Parathyroid adenoma (tissue), 2 donors: ENCODE measurements at regions not wholly inside any gene's neighbourhood (a gene's known extent, or its start where the extent isn't known, plus 50 kb on each side); places are given as distances from the start of the nearest gene placed in this dataset.
"Not testable (repeated sequence)": the region's sequence is repeated elsewhere in the genome, so short reads cannot be mapped to it uniquely, and the experiment has no call there.

Source experiments
- H2AFZ ChIP-seq: fragments of 300-600 bp; sonication (generic); one replicate; pipeline ENCODE4 v1.7.0; 2017; ENCODE audit warnings: antibody characterized with exemption, mild to moderate bottlenecking
- H3K27ac ChIP-seq: fragments of 300-600 bp; sonication (generic); one replicate; pipeline ENCODE4 v1.7.0; 2017
- H3K27me3 ChIP-seq: fragments of 300-600 bp; sonication (generic); one replicate; pipeline ENCODE4 v1.7.0; 2017; ENCODE audit warnings: low read length; ENCODE audit not compliant: control insufficient read depth, insufficient read depth
- H3K36me3 ChIP-seq: fragments of 300-600 bp; sonication (generic); one replicate; pipeline ENCODE4 v1.7.0; 2017; ENCODE audit warnings: low read length; ENCODE audit not compliant: control insufficient read depth, insufficient read depth
- H3K4me1 ChIP-seq: fragments of 300-600 bp; sonication (generic); one replicate; pipeline ENCODE4 v1.7.0; 2017; ENCODE audit warnings: control low read depth
- H3K4me2 ChIP-seq: fragments of 300-600 bp; sonication (generic); one replicate; pipeline ENCODE4 v1.7.0; 2017; ENCODE audit warnings: low read length
- H3K4me3 ChIP-seq: fragments of 300-600 bp; sonication (generic); one replicate; pipeline ENCODE4 v1.7.0; 2017; ENCODE audit warnings: low read depth, low read length
- H3K79me2 ChIP-seq: fragments of 300-600 bp; sonication (generic); one replicate; pipeline ENCODE4 v1.7.0; 2017; ENCODE audit warnings: control low read depth
- H3K9ac ChIP-seq: fragments of 300-600 bp; sonication (generic); one replicate; pipeline ENCODE4 v1.7.0; 2017; ENCODE audit warnings: mild to moderate bottlenecking
- H3K9me3 ChIP-seq: fragments of 300-600 bp; sonication (generic); one replicate; pipeline ENCODE4 v1.7.0; 2017; ENCODE audit warnings: low read length; ENCODE audit not compliant: control insufficient read depth
- TF ChIP-seq, protein P1 (sequence below): fragments of 300-600 bp; sonication (generic); IDR thresholded peaks from one replicate; pipeline ENCODE4 v1.7.0; 2017; ENCODE audit warnings: antibody characterized with exemption, mild to moderate bottlenecking
- donor health status: primary hyperparathyroidism.

DNA sequence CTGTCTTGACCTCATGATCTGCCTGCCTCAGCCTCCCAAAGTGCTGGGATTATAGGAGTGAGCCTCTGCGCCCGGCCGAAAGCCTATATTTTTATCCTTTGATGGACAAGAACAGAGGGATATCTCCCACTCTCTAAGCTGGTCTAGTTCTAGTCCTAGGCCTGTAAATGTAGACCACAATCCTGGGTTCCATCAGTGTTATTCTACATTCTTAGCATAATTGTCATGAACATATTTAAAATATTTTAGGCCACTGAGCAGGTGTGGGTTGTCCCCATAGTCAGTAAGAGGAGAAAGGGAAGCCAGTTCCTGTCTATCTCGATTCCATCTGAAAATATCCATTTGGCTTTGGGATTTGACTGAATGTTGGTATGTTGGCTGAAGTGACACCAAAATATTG lies 118.1 kb downstream of the EBLN2 start:
- Histone ChIP-seq H3K9ac (no peak overlapping the region), H3K79me2 (no peaks in the 10 kb centered on the region), H3K27ac (no peak overlapping the region), H3K4me3 (no peak overlapping the region), H3K4me1 (no peaks in the 10 kb centered on the region), H3K4me2 (no peak overlapping the region), H3K27me3 (no peaks in the 10 kb centered on the region), H2AFZ (no peak overlapping the region), H3K36me3 (no peaks in the 10 kb centered on the region), H3K9me3 (no peaks in the 10 kb centered on the region)
- TF ChIP-seq, protein P1, sequence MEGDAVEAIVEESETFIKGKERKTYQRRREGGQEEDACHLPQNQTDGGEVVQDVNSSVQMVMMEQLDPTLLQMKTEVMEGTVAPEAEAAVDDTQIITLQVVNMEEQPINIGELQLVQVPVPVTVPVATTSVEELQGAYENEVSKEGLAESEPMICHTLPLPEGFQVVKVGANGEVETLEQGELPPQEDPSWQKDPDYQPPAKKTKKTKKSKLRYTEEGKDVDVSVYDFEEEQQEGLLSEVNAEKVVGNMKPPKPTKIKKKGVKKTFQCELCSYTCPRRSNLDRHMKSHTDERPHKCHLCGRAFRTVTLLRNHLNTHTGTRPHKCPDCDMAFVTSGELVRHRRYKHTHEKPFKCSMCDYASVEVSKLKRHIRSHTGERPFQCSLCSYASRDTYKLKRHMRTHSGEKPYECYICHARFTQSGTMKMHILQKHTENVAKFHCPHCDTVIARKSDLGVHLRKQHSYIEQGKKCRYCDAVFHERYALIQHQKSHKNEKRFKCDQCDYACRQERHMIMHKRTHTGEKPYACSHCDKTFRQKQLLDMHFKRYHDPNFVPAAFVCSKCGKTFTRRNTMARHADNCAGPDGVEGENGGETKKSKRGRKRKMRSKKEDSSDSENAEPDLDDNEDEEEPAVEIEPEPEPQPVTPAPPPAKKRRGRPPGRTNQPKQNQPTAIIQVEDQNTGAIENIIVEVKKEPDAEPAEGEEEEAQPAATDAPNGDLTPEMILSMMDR, result no peak

DNA sequence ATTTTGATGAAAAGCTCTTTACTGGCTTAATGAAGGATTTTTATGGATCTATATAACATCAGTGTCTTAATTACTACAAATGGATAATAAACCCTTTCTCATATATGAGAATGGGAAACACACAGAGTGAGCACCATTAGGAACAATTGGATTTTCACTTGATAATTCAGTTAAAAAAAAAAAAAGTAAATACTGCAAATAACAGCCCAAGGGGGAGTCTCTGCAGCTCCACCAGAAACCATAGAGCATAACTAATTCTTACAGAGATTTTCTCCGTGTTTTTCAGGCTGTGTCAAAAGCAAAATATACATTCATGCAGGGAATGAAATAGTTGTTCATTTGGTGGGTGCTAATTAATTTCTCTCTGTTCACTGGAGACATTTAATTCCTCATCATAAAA lies 125.3 kb downstream of the EBLN2 start:
- H3K9me3 ChIP-seq, result no peaks in the 10 kb centered on the region
- no peak overlapping the region for H3K4me3 ChIP-seq
- no peaks in the 10 kb centered on the region for H3K4me1 ChIP-seq
- TF ChIP-seq, protein P1, result no peak
- H3K4me2 ChIP-seq, result no peak overlapping the region
- H3K36me3 ChIP-seq, result no peaks in the 10 kb centered on the region
- H2AFZ ChIP-seq, result no peak overlapping the region
- H3K27ac ChIP-seq, result no peak overlapping the region
- H3K79me2 ChIP-seq, result no peaks in the 10 kb centered on the region
- H3K9ac ChIP-seq, result no peak overlapping the region
- H3K27me3 ChIP-seq, result no peaks in the 10 kb centered on the region

DNA sequence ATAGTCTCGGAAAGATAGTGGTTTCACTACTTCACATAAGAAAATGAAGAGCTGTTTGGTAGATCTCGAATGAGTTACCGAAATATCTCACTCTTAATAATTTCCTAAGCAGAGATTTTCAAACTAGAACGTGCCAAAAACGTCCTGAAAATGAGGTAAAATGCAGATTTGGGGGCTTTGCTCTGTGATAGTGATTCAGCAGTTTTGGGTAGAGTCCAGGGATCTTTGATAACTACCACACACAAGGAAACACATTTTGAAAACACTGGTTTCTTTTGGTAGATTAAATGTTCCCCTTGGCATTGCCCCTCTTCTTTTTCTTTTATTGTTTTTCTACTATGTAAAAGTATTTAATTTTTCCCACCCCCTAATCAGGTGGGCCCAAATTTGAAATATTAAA lies 125.9 kb downstream of the EBLN2 start:
- Histone ChIP-seq H3K27ac (no peak overlapping the region), H2AFZ (no peak overlapping the region), H3K4me2 (no peak overlapping the region), H3K36me3 (no peaks in the 10 kb centered on the region), H3K4me3 (no peak overlapping the region), H3K27me3 (no peaks in the 10 kb centered on the region), H3K9me3 (no peaks in the 10 kb centered on the region), H3K9ac (no peak overlapping the region), H3K79me2 (no peaks in the 10 kb centered on the region), H3K4me1 (no peaks in the 10 kb centered on the region)
- TF ChIP-seq, protein P1, result no peak

DNA sequence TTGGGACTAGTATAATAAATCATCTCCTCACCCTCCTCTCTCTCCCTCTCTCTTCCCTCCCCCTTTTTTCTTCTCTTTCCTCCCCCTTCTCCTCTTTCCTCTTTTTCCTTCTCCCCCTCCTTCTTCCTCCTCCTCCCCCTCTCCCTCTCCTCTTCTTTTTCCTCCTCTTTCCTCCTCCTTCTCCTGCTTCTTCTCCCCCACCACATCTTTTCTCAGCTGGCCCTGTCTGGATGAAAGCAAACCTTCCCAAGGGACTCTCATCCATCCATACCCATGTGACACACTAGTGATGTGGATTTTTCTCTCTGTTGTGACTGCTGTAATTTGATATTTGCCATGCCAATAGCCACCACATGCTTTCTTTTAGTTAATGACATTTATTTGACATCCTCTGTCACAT lies 127.2 kb downstream of the EBLN2 start:
- TF ChIP-seq, protein P1, result no peak
- Histone ChIP-seq H3K4me2 (no peak overlapping the region), H3K36me3 (no peaks in the 10 kb centered on the region)

DNA sequence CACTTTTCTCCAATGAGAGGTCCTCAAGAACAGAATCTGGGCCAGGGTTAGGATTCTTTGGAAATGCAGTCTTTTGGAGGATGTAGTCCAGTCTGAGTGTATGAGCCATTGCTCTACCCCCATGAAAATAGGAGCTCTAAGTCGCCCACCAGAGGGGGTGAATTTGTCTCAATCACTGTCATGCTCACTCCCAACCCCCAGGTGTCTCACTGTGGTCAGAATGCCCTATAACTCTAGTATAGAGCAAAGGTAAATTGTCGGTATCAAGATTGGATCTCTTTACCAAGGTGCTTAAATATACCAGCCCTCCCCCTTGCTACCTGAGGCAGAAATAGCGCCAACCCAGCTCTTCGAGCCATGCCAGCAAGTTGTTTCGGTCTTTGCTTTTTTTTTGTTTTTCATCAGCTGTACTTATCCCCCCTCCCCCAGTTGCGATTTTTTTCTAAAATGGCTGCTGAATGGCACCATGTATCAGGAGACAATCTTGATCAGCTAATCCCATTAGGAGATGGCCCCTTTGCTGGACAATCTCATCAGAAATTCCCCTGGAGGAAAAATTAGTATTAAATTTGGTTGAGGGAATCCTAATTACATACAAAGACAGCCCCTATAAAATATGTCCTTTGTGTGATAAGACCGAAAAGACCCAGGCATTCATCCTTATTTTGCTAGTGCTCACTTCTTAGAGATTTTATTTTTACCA lies 130.7 kb downstream of the EBLN2 start:
- Histone ChIP-seq H3K79me2 (no peaks in the 10 kb centered on the region), H3K27ac (no peak overlapping the region), H2AFZ (no peak overlapping the region), H3K4me3 (no peak overlapping the region), H3K9me3 (no peaks in the 10 kb centered on the region), H3K27me3 (no peaks in the 10 kb centered on the region), H3K4me1 (no peaks in the 10 kb centered on the region), H3K36me3 (no peaks in the 10 kb centered on the region), H3K4me2 (no peak overlapping the region), H3K9ac (no peak overlapping the region)
- TF ChIP-seq, protein P1, result no peak

More for the DNA sequence above, 127.2 kb downstream of the EBLN2 start:
- no peak overlapping the region for H3K27ac ChIP-seq
- no peak overlapping the region for H3K9ac ChIP-seq
- H2AFZ ChIP-seq, result no peak overlapping the region
- H3K9me3 ChIP-seq, result no peaks in the 10 kb centered on the region
- no peak overlapping the region for H3K4me3 ChIP-seq
- H3K27me3 ChIP-seq, result no peaks in the 10 kb centered on the region
- no peaks in the 10 kb centered on the region for H3K79me2 ChIP-seq
- H3K4me1 ChIP-seq, result no peaks in the 10 kb centered on the region

DNA sequence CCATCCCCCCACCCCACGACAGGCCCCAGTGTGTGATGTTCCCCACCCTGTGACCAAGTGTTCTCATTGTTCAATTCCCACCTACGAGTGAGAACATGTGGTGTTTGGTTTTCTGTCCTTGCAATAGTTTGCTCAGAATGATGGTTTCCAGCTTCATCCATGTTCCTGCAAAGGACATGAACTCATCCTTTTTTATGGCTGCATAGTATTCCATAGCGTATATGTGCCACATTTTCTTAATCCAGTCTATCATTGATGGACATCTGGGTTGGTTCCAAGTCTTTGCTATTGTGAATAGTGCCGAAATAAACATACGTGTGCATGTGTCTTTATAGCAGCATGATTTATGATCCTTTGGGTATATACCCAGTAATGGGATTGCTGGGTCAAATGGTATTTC lies 132.5 kb downstream of the EBLN2 start:
- not testable (repeated sequence) for H3K9me3 ChIP-seq, H3K4me1 ChIP-seq, H3K9ac ChIP-seq, H3K36me3 ChIP-seq, H3K4me3 ChIP-seq, H3K27me3 ChIP-seq, H2AFZ ChIP-seq, H3K27ac ChIP-seq, H3K4me2 ChIP-seq, H3K79me2 ChIP-seq
